Choroid plexus epithelial cell (primary cell): ENCODE measurements at regions not wholly inside any gene's neighbourhood (a gene's known extent, or its start where the extent isn't known, plus 50 kb on each side); places are given as distances from the start of the nearest gene placed in this dataset.

Source experiments
- DNase-seq: peaks from one replicate; pipeline ENCODE4 v3.0.0-alpha.2; 2010; ENCODE audit warnings: low read depth
- H3K4me3 ChIP-seq: 2 replicates; pipeline ENCODE4 v1.5.1; 2011; ENCODE audit warnings: low read depth, mild to moderate bottlenecking, control low read depth, low read length, moderate library complexity
- CTCF ChIP-seq: conservative IDR thresholded peaks from 2 replicates; pipeline ENCODE4 v1.5.1; 2011; ENCODE audit warnings: low read depth, mild to moderate bottlenecking, control low read depth, inconsistent platforms, low read length, moderate library complexity

- peak; percentile 7 for DNase-seq
- TF ChIP-seq CTCF: no peak
- H3K4me3 ChIP-seq: no peak overlapping the region
Measured at GRCh38 chr7:42492920-42493319, 255.9 kb upstream of the GLI3 start.

- TF ChIP-seq CTCF: no peak
- DNase-seq: no peak
Measured at GRCh38 chr7:42491106-42491505, 254.1 kb upstream of the GLI3 start.

GRCh38 chr7:42489299-42489698, 252.3 kb upstream of the GLI3 start:
- DNase-seq: no peak
- no peak overlapping the region for H3K4me3 ChIP-seq
- TF ChIP-seq CTCF: no peak

More at GRCh38 chr7:42491106-42491505, 254.1 kb upstream of the GLI3 start:
- H3K4me3 ChIP-seq: no peak overlapping the region

- DNase-seq: no peak
- TF ChIP-seq CTCF: no peak
- no peak overlapping the region for H3K4me3 ChIP-seq
Measured at GRCh38 chr7:42485301-42485766, 248.3 kb upstream of the GLI3 start.

- TF ChIP-seq CTCF: no peak
- no peak overlapping the region for H3K4me3 ChIP-seq
- DNase-seq: no peak
Measured at GRCh38 chr7:42483886-42484285, 246.9 kb upstream of the GLI3 start.

- no peak for DNase-seq
- H3K4me3 ChIP-seq: no peak overlapping the region
- no peak for TF ChIP-seq CTCF
Measured at GRCh38 chr7:42479816-42480633, 243.0 kb upstream of the GLI3 start.

GRCh38 chr7:42479452-42479815, 242.4 kb upstream of the GLI3 start:
- TF ChIP-seq CTCF: no peak
- no peak overlapping the region for H3K4me3 ChIP-seq
- DNase-seq: no peak
